HEK293T (cell line): ENCODE measurements at regions not wholly inside any gene's neighbourhood (a gene's known extent, or its start where the extent isn't known, plus 50 kb on each side); places are given as distances from the start of the nearest gene placed in this dataset.

ENCODE experiments used
- CTCF ChIA-PET: fragments of 350-600 bp; formaldehyde crosslinking; extraction: SDS; loops from one replicate; lab custom pipeline; 2021; ENCODE audit warnings: antibody characterized with exemption, inconsistent platforms; lab: Yijun Ruan, JAX
- POLR2A ChIA-PET: fragments of 350-600 bp; formaldehyde crosslinking; extraction: SDS; loops from one replicate; lab custom pipeline; 2020; ENCODE audit warnings: antibody characterized with exemption, inconsistent platforms; lab: Yijun Ruan, JAX
- DNase-seq: peaks from one replicate; pipeline ENCODE4 v3.0.0; 2012; ENCODE audit warnings: mixed read lengths; ENCODE audit errors: extremely low spot score
- ARNT ChIP-seq: fragments of 450-650 bp; IDR thresholded peaks from 2 replicates; pipeline ENCODE4 v1.6.1; 2017; ENCODE audit warnings: mild to moderate bottlenecking
- BHLHE40 ChIP-seq: fragments of 450-650 bp; IDR thresholded peaks from 2 replicates; pipeline ENCODE4 v1.6.1; 2016; ENCODE audit warnings: mild to moderate bottlenecking, moderate library complexity, borderline replicate concordance
- CTBP1 ChIP-seq: fragments of 450-650 bp; IDR thresholded peaks from 2 replicates; pipeline ENCODE4 v1.6.1; 2016; ENCODE audit warnings: borderline replicate concordance
- ELF4 ChIP-seq: fragments of 450-650 bp; IDR thresholded peaks from 2 replicates; pipeline ENCODE4 v1.6.1; 2017; ENCODE audit warnings: antibody characterized with exemption
- FOXA1 ChIP-seq: fragments of 450-650 bp; IDR thresholded peaks from 2 replicates; pipeline ENCODE4 v1.6.1; 2016; ENCODE audit warnings: mild to moderate bottlenecking
- FOXK2 ChIP-seq: fragments of 450-650 bp; IDR thresholded peaks from 2 replicates; pipeline ENCODE4 v1.6.1; 2016; ENCODE audit warnings: mild to moderate bottlenecking
- FOXM1 ChIP-seq: fragments of 450-650 bp; IDR thresholded peaks from 2 replicates; pipeline ENCODE4 v1.6.1; 2017; ENCODE audit warnings: mild to moderate bottlenecking, borderline replicate concordance
- HDGF ChIP-seq: fragments of 450-650 bp; IDR thresholded peaks from 2 replicates; pipeline ENCODE4 v1.6.1; 2017; ENCODE audit warnings: antibody characterized with exemption, borderline replicate concordance
- L3MBTL2 ChIP-seq: fragments of 450-650 bp; conservative IDR thresholded peaks from 2 replicates; pipeline ENCODE4 v1.6.1; 2016; ENCODE audit warnings: mild to moderate bottlenecking
- LEF1 ChIP-seq: fragments of 450-650 bp; IDR thresholded peaks from 2 replicates; pipeline ENCODE4 v1.6.1; 2017; ENCODE audit warnings: mild to moderate bottlenecking, borderline replicate concordance
- NFRKB ChIP-seq: fragments of 450-650 bp; IDR thresholded peaks from 2 replicates; pipeline ENCODE4 v1.6.1; 2016; ENCODE audit warnings: mild to moderate bottlenecking, moderate library complexity
- SP1 ChIP-seq: fragments of 450-650 bp; IDR thresholded peaks from 2 replicates; pipeline ENCODE4 v1.6.1; 2017
- SUZ12 ChIP-seq: fragments of 450-650 bp; IDR thresholded peaks from 2 replicates; pipeline ENCODE4 v1.6.1; 2016; ENCODE audit warnings: mild to moderate bottlenecking
- TARDBP ChIP-seq: fragments of 450-650 bp; IDR thresholded peaks from 2 replicates; pipeline ENCODE4 v1.6.1; 2016
- ZNF384 ChIP-seq: fragments of 450-650 bp; IDR thresholded peaks from 2 replicates; pipeline ENCODE4 v1.6.1; 2016
- TF ChIP-seq, protein P1 (sequence below): fragments of 450-650 bp; IDR thresholded peaks from 2 replicates; pipeline ENCODE4 v1.6.1; 2016

DNA sequence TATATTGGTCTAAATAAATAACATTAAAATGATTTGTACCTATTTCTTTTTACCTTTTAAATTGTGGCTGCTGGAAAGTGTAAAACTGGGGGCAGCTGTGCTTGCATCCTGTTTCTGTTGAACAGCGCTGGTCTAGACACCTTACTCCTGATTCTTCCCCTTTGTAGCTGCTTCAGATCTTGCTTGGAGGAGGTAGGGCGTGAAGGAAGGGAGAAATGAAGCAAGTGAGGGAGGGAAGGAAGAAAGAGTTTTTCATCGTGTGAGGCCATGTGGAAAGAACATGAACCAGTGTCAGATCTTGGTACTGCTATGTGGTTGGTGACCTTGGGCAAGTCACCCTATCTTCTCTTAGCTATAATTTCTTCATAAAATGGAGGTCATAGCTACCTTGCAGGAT is 89.0 kb upstream of the SEC11C start:
- CTCF ChIA-PET, result no interaction called here
- TF ChIP-seq BHLHE40, result no peak
- TF ChIP-seq SUZ12, result no peak
- TF ChIP-seq ELF4, result no peak
- no peak for TF ChIP-seq ARNT
- no peak for TF ChIP-seq HDGF
- POLR2A ChIA-PET, result no interaction called here
- no peak for DNase-seq

DNA sequence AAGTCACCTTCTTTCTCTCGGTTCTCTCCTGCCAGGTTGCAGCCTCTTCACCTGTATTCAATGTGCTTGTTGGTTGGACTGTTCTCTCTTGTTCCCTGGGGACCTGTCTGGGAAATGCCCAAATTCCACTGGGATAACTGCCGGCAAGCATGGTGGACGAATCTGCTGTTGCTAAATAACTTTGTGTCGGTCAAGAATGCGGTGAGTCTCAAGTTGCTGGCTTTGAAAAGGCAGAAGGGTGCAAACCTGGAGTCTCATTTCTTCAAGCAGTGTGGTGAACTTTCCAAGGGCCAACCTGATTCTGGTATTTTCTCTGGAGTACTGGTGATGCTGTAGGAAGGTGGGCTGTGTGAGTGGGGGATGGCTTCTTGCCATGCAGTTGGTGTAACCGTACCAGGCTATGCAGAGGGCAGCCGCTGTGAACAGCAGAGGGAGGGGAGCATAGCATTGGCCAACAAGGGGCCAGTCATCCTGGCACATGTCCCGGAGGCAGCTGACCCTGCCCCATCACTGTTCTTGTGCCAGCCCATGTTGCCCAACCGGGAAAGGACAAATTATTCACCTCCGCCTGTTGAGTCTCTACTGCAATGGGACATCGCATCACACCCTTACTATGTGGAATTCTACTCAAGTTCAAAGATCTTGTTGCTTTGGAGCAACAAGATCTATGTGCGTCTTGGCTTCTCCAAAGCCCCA is 88.1 kb upstream of the SEC11C start:
- CTCF ChIA-PET, result no interaction called here
- POLR2A ChIA-PET, result no interaction called here
- TF ChIP-seq FOXK2 (no peak), ZNF384 (no peak), ELF4 (no peak), SP1 (no peak), BHLHE40 (no peak), L3MBTL2 (no peak), CTBP1 (no peak)
- DNase-seq, result no peak

DNA sequence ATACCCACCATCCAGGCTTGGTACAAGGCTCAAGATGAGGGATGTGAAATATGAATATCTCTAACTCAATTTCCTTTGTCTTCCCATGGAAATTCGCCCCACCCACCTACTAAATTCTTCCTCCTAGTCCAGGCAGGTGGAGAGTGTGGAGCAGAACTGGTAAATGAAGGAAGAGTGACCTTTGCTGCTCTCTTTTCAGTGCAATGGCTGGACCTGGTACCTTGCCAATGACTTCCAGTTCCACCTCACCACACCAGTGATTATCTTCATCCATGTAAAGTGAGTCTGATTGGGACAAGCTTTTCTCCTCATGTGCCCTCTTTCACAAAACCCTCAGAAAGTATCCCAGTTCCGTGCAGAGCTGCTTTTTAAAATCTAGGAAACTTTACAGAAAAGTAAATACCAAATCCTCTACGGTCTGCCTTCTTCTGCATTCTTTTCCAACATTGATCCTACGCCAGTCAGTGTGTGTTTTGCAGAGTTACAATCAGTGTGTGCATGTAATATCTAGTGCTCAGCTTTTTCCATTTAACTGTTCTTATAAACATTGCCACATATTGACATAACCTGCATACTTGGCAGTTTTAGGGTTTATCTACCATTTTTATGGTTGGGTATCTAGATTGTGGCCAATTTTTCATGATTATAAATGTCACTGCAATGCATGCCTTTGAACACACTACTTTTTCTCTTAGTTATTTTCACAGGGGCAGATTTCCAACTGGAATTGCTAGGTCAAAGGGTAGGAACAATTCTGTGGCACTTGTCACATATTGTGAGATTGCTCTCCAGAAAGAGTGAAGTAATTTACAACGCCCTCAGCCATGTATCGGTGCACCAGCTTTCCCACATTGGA is 86.5 kb upstream of the SEC11C start:
- no peak for DNase-seq
- POLR2A ChIA-PET, result interaction anchor here (0.5 kb wide), 1 partner anchor 26 kb away, joined by 3 read pairs; no protein-coding TSS in a partner anchor
- CTCF ChIA-PET, result no interaction called here
- TF ChIP-seq FOXA1 (peak; percentile 74; the same call in 1 of the 2 replicates), BHLHE40 (no peak), TARDBP (no peak), FOXK2 (no peak), ARNT (0 out of 2 replicates have a peak, but pooled peaks have one; percentile 36), CTBP1 (peak; percentile 81), ELF4 (no peak), LEF1 (no peak), HDGF (no peak), FOXM1 (no peak), L3MBTL2 (no peak), ZNF384 (no peak), SP1 (no peak), SUZ12 (no peak), NFRKB (no peak)
- TF ChIP-seq, protein P1, sequence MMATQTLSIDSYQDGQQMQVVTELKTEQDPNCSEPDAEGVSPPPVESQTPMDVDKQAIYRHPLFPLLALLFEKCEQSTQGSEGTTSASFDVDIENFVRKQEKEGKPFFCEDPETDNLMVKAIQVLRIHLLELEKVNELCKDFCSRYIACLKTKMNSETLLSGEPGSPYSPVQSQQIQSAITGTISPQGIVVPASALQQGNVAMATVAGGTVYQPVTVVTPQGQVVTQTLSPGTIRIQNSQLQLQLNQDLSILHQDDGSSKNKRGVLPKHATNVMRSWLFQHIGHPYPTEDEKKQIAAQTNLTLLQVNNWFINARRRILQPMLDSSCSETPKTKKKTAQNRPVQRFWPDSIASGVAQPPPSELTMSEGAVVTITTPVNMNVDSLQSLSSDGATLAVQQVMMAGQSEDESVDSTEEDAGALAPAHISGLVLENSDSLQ, result peak; percentile 88

DNA sequence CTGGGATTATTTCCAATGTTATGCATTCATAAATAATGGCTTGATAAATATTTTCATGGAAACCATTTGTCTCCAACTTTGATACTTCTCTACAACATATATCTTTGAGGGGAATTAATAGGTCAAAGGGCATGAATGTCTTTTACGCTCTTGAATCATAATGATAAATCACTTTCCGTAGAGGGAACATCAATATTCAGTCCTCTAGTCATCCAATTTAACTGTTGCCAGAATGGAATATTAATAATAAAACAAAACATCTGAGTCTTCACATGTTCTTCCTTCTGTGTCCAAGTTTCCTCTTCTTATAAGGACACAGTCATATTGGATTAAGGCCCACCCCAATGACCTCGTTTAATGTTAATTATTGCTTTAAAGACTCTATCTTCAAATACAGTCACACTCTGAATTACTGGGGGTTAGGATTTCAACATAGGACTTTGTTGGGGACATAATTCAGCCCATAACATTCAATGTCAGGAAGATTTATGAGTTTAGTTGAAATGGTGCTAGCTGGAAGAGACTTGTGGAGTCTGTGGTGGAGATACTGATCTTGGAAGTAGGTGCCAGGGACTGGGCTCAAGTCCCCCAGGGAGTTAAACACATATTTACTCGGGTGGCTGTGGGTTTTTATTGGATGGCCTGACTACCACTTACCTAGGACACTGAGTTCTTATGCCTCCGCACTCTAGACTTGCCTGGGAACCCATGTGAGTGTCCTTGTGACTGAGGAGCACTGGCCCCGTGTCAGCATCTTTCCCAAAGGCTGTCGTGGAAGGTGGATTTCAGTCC is 85.0 kb upstream of the SEC11C start:
- ChIA-PET POLR2A (no interaction called here), CTCF (interaction anchor here (1.0 to 1.6 kb wide), 2 partner anchors 14 to 286 kb away, joined by 4 read pairs; no protein-coding TSS in a partner anchor)
- TF ChIP-seq BHLHE40, result no peak
- TF ChIP-seq, protein P1, result peak; percentile 91
- peak; percentile 6 for DNase-seq

DNA sequence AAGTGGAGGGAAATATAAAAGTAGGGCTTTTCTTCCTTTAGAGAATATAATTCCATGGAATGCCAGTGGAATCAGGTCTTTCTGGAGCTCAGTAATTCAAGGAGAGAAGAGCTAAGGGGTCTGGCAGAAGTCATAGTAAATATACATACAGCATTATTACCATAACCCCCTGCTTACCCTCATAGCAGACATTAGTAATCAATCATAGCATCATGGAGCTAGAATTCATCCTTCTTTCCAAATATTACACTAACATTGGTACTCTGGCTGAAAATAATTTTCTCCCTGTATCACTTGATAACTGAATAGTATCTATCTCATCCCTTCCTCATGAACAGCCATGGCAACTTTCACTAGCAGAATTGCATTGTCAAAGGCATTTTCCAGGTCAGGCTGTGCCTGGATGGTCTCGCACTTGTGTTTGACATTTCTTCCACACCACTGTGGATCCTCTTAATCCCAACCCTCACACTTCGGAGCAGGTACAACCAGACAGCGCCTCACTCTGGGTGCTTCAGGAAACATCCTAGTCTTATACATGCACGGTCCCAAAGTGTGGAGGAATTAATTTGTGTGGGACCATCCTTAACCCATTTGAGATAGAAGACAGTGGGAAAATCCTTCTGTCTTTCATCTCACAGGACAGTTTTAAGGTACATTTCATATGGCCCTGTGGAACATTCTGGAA is 84.2 kb upstream of the SEC11C start:
- TF ChIP-seq BHLHE40, result no peak
- TF ChIP-seq ELF4, result no peak
- TF ChIP-seq NFRKB, result no peak
- TF ChIP-seq SP1, result no peak
- no peak for TF ChIP-seq FOXM1
- no peak for TF ChIP-seq ZNF384
- no peak for TF ChIP-seq ARNT
- no peak for TF ChIP-seq LEF1
- TF ChIP-seq FOXK2, result no peak
- TF ChIP-seq L3MBTL2, result no peak
- TF ChIP-seq CTBP1, result no peak
- TF ChIP-seq SUZ12, result no peak
- TF ChIP-seq TARDBP, result no peak
- TF ChIP-seq HDGF, result no peak
- TF ChIP-seq FOXA1, result no peak
- TF ChIP-seq, protein P1, result no peak
- no peak for DNase-seq
- ChIA-PET CTCF (interaction anchor here (1.0 to 1.6 kb wide), 2 partner anchors 13 to 287 kb away, joined by 4 read pairs; no protein-coding TSS in a partner anchor), POLR2A (no interaction called here)
